OCI-LY1 (cell line): ENCODE measurements at regions not wholly inside any gene's neighbourhood (a gene's known extent, or its start where the extent isn't known, plus 50 kb on each side); places are given as distances from the start of the nearest gene placed in this dataset.

Experiments used
- H2AFZ ChIP-seq: fragments of 200-600 bp; sonication (generic), shearing (Covaris generic); 2 replicates; pipeline ENCODE4 v1.6.0; 2014; ENCODE audit warnings: antibody characterized with exemption, mild to moderate bottlenecking, low read length
- H3F3A ChIP-seq: fragments of 200-600 bp; sonication (generic), shearing (Covaris generic); 2 replicates; pipeline ENCODE4 v1.6.0; 2014; ENCODE audit warnings: mild to moderate bottlenecking, antibody characterized with exemption, low read length, moderate library complexity; ENCODE audit not compliant: insufficient read depth
- H3K27ac ChIP-seq: fragments of 200-600 bp; sonication (generic); 2 replicates; pipeline ENCODE4 v1.5.1; 2014; ENCODE audit warnings: low read length, mixed run types, mild to moderate bottlenecking, low read depth; ENCODE audit not compliant: poor library complexity, severe bottlenecking
- H3K27me3 ChIP-seq: fragments of 200-600 bp; sonication (generic); 2 replicates; pipeline ENCODE4 v1.6.0; 2014; ENCODE audit warnings: antibody characterized with exemption, mild to moderate bottlenecking, low read length, moderate library complexity; ENCODE audit not compliant: insufficient read depth
- H3K36me3 ChIP-seq: fragments of 200-600 bp; sonication (generic); 2 replicates; pipeline ENCODE4 v1.6.1; 2014; ENCODE audit warnings: mild to moderate bottlenecking, antibody characterized with exemption, low read length, moderate library complexity, mixed read lengths; ENCODE audit not compliant: insufficient read depth
- H3K4me1 ChIP-seq: fragments of 200-600 bp; sonication (generic); 2 replicates; pipeline ENCODE4 v1.5.1; 2014; ENCODE audit warnings: mild to moderate bottlenecking, low read length, moderate library complexity; ENCODE audit not compliant: insufficient read depth, severe bottlenecking
- H3K4me2 ChIP-seq: fragments of 200-600 bp; sonication (generic), shearing (Covaris generic); 2 replicates; pipeline ENCODE4 v1.6.1; 2014; ENCODE audit warnings: low read length
- H3K4me3 ChIP-seq: fragments of 200-600 bp; sonication (generic); 2 replicates; pipeline ENCODE4 v1.5.1; 2014; ENCODE audit warnings: low read length, low read depth, mild to moderate bottlenecking, mixed read lengths; ENCODE audit not compliant: poor library complexity, severe bottlenecking
- H3K79me2 ChIP-seq: fragments of 200-600 bp; shearing (Covaris generic); 2 replicates; pipeline ENCODE4 v1.6.1; 2016; ENCODE audit warnings: mixed run types, low read length, mixed read lengths; ENCODE audit not compliant: insufficient read depth
- H3K9ac ChIP-seq: fragments of 200-600 bp; sonication (generic), shearing (Covaris generic); 2 replicates; pipeline ENCODE4 v1.6.1; 2014; ENCODE audit warnings: mild to moderate bottlenecking, low read length, mixed read lengths
- H3K9me2 ChIP-seq: fragments of 200-600 bp; sonication (generic), shearing (Covaris generic); 2 replicates; pipeline ENCODE4 v1.6.1; 2014; ENCODE audit warnings: low read depth, mild to moderate bottlenecking, low read length, mixed read lengths
- H3K9me3 ChIP-seq: fragments of 200-600 bp; shearing (Covaris generic); 2 replicates; pipeline ENCODE4 v1.6.1; 2014; ENCODE audit warnings: low read length, mixed read lengths
- H4K20me1 ChIP-seq: fragments of 200-600 bp; sonication (generic), shearing (Covaris generic); 2 replicates; pipeline ENCODE4 v1.6.0; 2016; ENCODE audit warnings: mild to moderate bottlenecking, low read length; ENCODE audit not compliant: insufficient read depth
- EZH2 ChIP-seq: fragments of 200-600 bp; sonication (generic), shearing (Covaris generic); IDR thresholded peaks from 2 replicates; pipeline ENCODE4 v1.8.0; 2017; ENCODE audit warnings: borderline replicate concordance, mixed run types, mild to moderate bottlenecking, antibody characterized with exemption, low read length, moderate library complexity, mixed read lengths
- TF ChIP-seq, protein P1 (sequence below): fragments of 200-600 bp; sonication (generic), shearing (Covaris generic); IDR thresholded peaks from 2 replicates; pipeline ENCODE4 v1.5.1; 2017; ENCODE audit warnings: mild to moderate bottlenecking, antibody characterized with exemption, low read length, moderate library complexity, mixed read lengths

DNA sequence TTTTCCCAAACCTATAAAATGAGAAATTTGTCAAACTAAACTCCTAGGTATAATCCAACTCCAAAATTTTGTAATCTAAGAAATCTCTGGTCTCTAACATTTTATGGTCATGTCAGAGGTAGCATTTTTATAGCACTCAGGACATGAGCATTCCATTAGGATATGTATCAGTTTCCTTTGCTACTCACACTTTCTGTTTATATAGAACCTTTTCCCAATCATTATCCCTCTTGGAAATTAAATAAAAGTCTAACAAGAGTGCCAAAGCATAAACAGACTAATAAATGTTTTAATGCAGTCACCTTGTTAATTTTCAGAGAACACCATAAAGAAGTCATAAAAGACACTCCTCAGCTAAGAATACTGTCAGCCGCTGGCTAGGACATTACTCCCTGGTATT, 300.0 kb upstream of the CWC22 start:
- Histone ChIP-seq H4K20me1 (no peaks in the 10 kb centered on the region), H3K9ac (no peak overlapping the region), H3F3A (no peaks in the 10 kb centered on the region), H3K27ac (no peak overlapping the region), H3K79me2 (no peaks in the 10 kb centered on the region), H3K4me1 (no peaks in the 10 kb centered on the region), H3K36me3 (no peaks in the 10 kb centered on the region), H2AFZ (no peak overlapping the region), H3K4me3 (no peak overlapping the region), H3K9me2 (no peaks in the 10 kb centered on the region), H3K27me3 (no peaks in the 10 kb centered on the region), H3K9me3 (no peaks in the 10 kb centered on the region), H3K4me2 (no peak overlapping the region)
- TF ChIP-seq EZH2, result no peak
- TF ChIP-seq, protein P1, sequence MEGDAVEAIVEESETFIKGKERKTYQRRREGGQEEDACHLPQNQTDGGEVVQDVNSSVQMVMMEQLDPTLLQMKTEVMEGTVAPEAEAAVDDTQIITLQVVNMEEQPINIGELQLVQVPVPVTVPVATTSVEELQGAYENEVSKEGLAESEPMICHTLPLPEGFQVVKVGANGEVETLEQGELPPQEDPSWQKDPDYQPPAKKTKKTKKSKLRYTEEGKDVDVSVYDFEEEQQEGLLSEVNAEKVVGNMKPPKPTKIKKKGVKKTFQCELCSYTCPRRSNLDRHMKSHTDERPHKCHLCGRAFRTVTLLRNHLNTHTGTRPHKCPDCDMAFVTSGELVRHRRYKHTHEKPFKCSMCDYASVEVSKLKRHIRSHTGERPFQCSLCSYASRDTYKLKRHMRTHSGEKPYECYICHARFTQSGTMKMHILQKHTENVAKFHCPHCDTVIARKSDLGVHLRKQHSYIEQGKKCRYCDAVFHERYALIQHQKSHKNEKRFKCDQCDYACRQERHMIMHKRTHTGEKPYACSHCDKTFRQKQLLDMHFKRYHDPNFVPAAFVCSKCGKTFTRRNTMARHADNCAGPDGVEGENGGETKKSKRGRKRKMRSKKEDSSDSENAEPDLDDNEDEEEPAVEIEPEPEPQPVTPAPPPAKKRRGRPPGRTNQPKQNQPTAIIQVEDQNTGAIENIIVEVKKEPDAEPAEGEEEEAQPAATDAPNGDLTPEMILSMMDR, result no peak

DNA sequence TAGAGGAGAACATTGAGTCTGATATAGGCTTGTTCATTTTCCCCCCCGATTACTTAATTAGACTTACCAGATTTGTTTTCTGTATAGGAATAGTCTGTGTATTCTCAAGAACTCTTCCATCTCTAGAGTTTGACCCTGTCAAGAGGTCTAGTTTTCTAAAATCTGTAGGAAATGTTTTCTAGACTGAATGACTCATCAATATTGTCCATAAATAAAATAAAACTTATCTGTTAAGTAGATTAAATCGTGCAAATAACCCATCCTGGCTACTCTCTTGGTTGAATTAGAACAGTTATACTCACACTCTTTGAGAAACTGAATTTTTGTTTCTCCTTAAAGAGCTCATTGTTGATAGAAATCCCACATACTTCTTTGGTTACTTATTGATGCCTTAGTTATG, 299.2 kb upstream of the CWC22 start:
- no peaks in the 10 kb centered on the region for H3K9me3 ChIP-seq
- H3F3A ChIP-seq, result no peaks in the 10 kb centered on the region
- H3K27me3 ChIP-seq, result no peaks in the 10 kb centered on the region
- no peak overlapping the region for H3K4me3 ChIP-seq
- H3K27ac ChIP-seq, result no peak overlapping the region
- no peaks in the 10 kb centered on the region for H4K20me1 ChIP-seq
- H3K4me1 ChIP-seq, result no peaks in the 10 kb centered on the region
- no peaks in the 10 kb centered on the region for H3K36me3 ChIP-seq
- no peaks in the 10 kb centered on the region for H3K9me2 ChIP-seq
- H3K79me2 ChIP-seq, result no peaks in the 10 kb centered on the region
- TF ChIP-seq EZH2, result no peak
- TF ChIP-seq, protein P1, result no peak
- H3K9ac ChIP-seq, result no peak overlapping the region
- no peak overlapping the region for H3K4me2 ChIP-seq
- H2AFZ ChIP-seq, result no peak overlapping the region

DNA sequence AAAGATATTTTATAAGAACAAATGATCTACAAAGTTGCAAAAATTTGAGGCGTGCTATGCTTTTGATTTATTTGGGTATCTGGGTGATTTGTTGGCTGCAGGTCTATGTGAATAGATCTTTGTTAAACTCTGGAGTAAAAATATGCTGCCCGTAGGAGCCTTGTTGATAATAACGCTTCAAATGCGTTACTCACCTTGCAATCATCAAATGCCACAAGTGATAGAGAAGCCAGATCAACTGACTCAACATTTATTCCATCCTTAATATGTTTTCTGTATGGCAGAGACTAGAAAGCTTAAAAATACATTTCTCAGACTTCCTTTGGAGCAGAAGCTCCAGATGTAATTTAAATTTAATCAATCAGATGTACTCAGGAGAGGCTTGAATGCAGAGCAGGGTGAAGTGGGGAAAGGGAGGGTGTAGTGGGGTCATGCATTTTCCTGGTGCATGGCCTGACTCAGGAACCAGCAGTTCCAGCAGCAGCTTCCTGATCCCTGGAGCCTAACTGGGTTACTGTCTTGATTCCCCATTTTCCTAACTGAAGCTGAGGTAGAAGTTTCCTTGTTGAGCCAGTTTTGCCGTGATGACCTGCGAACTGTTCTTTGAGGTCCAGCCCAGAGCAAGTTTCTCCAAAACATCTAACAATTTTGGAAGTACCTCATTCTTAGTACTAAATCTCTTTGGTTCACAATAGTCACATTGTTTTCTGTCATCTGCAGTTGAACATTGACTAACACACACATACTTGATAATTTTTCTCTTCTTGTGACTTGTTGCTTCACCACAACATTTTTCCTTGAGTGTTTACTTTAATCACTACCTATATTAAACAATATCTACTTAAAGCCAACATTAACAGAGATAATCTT, 284.7 kb upstream of the CWC22 start:
- Histone ChIP-seq H3K4me2 (no peak overlapping the region), H2AFZ (no peak overlapping the region)

More for the DNA sequence above, 284.7 kb upstream of the CWC22 start:
- Histone ChIP-seq H3K9me3 (no peaks in the 10 kb centered on the region), H3F3A (no peaks in the 10 kb centered on the region), H3K27me3 (no peaks in the 10 kb centered on the region), H3K79me2 (no peaks in the 10 kb centered on the region), H3K9ac (no peak overlapping the region), H3K36me3 (no peaks in the 10 kb centered on the region), H3K9me2 (no peaks in the 10 kb centered on the region), H3K4me3 (no peak overlapping the region), H3K4me1 (no peaks in the 10 kb centered on the region), H4K20me1 (no peaks in the 10 kb centered on the region), H3K27ac (no peak overlapping the region)
- TF ChIP-seq, protein P1, result no peak
- TF ChIP-seq EZH2, result no peak
